Loucy (cell line): ENCODE measurements at regions not wholly inside any gene's neighbourhood (a gene's known extent, or its start where the extent isn't known, plus 50 kb on each side); places are given as distances from the start of the nearest gene placed in this dataset.

ENCODE experiments used
- H2AFZ ChIP-seq: fragments of 200-600 bp; sonication (generic); 2 replicates; pipeline ENCODE4 v1.6.0; 2016; ENCODE audit warnings: antibody characterized with exemption, mild to moderate bottlenecking, low read length, moderate library complexity
- H3F3A ChIP-seq: fragments of 200-600 bp; 2 replicates; pipeline ENCODE4 v1.6.0; 2016; ENCODE audit warnings: antibody characterized with exemption, low read depth, mild to moderate bottlenecking
- H3K27me3 ChIP-seq: fragments of 200-600 bp; sonication (generic); 2 replicates; pipeline ENCODE4 v1.6.1; 2014; ENCODE audit warnings: low read length, mild to moderate bottlenecking; ENCODE audit not compliant: insufficient read depth, poor library complexity, severe bottlenecking
- H3K36me3 ChIP-seq: fragments of 200-600 bp; sonication (generic); 2 replicates; pipeline ENCODE4 v1.6.1; 2016; ENCODE audit warnings: low read length; ENCODE audit not compliant: insufficient read depth
- H3K4me1 ChIP-seq: fragments of 200-600 bp; sonication (generic); 2 replicates; pipeline ENCODE4 v1.5.1; 2014; ENCODE audit warnings: low read length, mild to moderate bottlenecking; ENCODE audit not compliant: insufficient read depth, poor library complexity, severe bottlenecking
- H3K4me2 ChIP-seq: fragments of 200-600 bp; sonication (generic); 2 replicates; pipeline ENCODE4 v1.6.0; 2014; ENCODE audit warnings: antibody characterized with exemption, low read length, low read depth, mild to moderate bottlenecking; ENCODE audit not compliant: poor library complexity, severe bottlenecking
- H3K4me3 ChIP-seq: fragments of 200-600 bp; sonication (generic); 2 replicates; pipeline ENCODE4 v1.5.1; 2014; ENCODE audit warnings: low read length, mild to moderate bottlenecking, mixed read lengths; ENCODE audit not compliant: poor library complexity, severe bottlenecking
- H3K79me2 ChIP-seq: fragments of 200-600 bp; sonication (generic); 2 replicates; pipeline ENCODE4 v1.6.1; 2014; ENCODE audit warnings: low read length; ENCODE audit not compliant: insufficient read depth
- H3K9ac ChIP-seq: fragments of 200-600 bp; sonication (generic); 2 replicates; pipeline ENCODE4 v1.6.0; 2014; ENCODE audit warnings: mild to moderate bottlenecking, low read depth, low read length, moderate library complexity; ENCODE audit not compliant: poor library complexity, severe bottlenecking
- H3K9me2 ChIP-seq: fragments of 200-600 bp; sonication (generic); replicated peaks from 2 replicates; pipeline ENCODE4 v1.6.1; 2016; ENCODE audit warnings: low read depth, low read length, mixed read lengths
- H3K9me3 ChIP-seq: fragments of 200-600 bp; sonication (generic); 2 replicates; pipeline ENCODE4 v1.6.1; 2014; ENCODE audit warnings: mild to moderate bottlenecking, antibody characterized with exemption, low read length, low read depth; ENCODE audit not compliant: insufficient read depth
- H4K20me1 ChIP-seq: fragments of 200-600 bp; sonication (generic); 2 replicates; pipeline ENCODE4 v1.6.0; 2014; ENCODE audit warnings: antibody characterized with exemption, low read length, mild to moderate bottlenecking; ENCODE audit not compliant: insufficient read depth, poor library complexity, severe bottlenecking
- EZH2phosphoT487 ChIP-seq: fragments of 200-600 bp; IDR thresholded peaks from 2 replicates; pipeline ENCODE4 v1.6.1; 2018; ENCODE audit warnings: antibody characterized with exemption, mild to moderate bottlenecking, moderate library complexity, borderline replicate concordance
- TF ChIP-seq, protein P1 (sequence below): fragments of 200-600 bp; sonication (generic); conservative IDR thresholded peaks from 2 replicates; pipeline ENCODE4 v1.5.1; 2014; ENCODE audit warnings: mild to moderate bottlenecking, antibody characterized with exemption, low read length

DNA sequence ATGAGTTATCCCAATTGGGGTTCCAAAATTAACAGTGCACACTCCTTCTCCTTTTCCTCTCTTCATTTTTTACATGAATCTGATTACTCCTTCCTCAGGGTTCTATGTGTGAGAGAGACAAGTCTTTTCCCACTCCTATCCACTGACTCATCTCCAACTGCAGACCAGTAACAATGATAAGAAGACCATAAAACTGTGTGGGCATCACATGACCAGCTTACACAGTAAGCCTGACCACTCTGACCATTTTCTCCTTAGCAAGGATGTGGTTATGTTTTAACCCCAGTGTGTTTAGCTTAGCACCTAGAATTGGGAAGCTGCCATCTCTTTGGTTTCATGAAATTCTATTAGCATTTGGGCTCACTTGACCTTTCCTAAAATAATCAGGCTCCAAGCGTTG, 145.0 kb upstream of the CALCR start:
- no peaks in the 10 kb centered on the region for H3K9me3 ChIP-seq
- no peaks in the 10 kb centered on the region for H3K4me1 ChIP-seq
- TF ChIP-seq, protein P1, sequence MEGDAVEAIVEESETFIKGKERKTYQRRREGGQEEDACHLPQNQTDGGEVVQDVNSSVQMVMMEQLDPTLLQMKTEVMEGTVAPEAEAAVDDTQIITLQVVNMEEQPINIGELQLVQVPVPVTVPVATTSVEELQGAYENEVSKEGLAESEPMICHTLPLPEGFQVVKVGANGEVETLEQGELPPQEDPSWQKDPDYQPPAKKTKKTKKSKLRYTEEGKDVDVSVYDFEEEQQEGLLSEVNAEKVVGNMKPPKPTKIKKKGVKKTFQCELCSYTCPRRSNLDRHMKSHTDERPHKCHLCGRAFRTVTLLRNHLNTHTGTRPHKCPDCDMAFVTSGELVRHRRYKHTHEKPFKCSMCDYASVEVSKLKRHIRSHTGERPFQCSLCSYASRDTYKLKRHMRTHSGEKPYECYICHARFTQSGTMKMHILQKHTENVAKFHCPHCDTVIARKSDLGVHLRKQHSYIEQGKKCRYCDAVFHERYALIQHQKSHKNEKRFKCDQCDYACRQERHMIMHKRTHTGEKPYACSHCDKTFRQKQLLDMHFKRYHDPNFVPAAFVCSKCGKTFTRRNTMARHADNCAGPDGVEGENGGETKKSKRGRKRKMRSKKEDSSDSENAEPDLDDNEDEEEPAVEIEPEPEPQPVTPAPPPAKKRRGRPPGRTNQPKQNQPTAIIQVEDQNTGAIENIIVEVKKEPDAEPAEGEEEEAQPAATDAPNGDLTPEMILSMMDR = no peak
- TF ChIP-seq EZH2phosphoT487 = no peak
- no peak overlapping the region for H3K9ac ChIP-seq
- H3K79me2 ChIP-seq = no peaks in the 10 kb centered on the region
- H3K4me2 ChIP-seq = no peak overlapping the region
- H3F3A ChIP-seq = no peaks in the 10 kb centered on the region
- no peak overlapping the region for H3K4me3 ChIP-seq
- no peaks in the 10 kb centered on the region for H3K36me3 ChIP-seq
- H2AFZ ChIP-seq = no peak overlapping the region
- H4K20me1 ChIP-seq = no peaks in the 10 kb centered on the region
- peaks cover 5% of the 10 kb centered on the region for H3K27me3 ChIP-seq
- H3K9me2 ChIP-seq = no peaks in the 10 kb centered on the region

DNA sequence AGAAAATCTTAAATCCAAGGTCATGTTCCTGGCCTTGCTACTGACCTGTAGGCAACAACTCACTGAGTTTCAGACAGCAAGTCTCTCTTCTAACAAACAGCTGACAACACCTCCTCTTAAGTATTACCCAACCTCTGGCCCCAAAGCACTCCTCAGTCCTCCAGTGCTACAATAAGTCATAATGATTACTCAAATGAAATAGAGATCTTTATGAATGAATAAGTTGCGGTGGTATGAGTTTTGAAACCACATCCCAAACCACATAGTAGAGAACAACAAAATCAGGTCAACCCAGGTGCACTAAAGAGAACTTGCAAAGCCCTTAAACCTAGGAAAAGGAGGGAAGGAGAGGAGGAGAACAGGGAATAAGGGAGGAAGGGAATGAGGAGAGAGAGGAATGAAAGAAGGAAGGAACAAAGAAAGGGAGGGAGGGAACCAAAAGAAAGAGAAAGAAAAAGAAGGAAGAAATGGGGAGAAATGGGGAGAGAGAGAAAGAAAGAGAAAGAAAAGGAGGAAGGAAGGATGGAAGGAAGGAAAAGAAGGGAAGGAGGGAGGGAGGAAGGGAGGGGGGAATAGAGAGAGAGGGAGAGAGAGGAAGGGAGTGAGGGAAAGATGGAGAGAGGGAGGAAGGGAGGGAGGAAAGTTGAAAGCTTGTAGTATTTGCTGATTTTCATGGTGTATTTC, 142.8 kb upstream of the CALCR start:
- Histone ChIP-seq H3K9me3 (no peaks in the 10 kb centered on the region), H3K4me1 (no peaks in the 10 kb centered on the region), H3K4me2 (no peak overlapping the region), H3K79me2 (no peaks in the 10 kb centered on the region), H3F3A (no peaks in the 10 kb centered on the region), H3K4me3 (no peak overlapping the region), H3K9me2 (no peaks in the 10 kb centered on the region), H2AFZ (no peak overlapping the region), H3K27me3 (no peaks in the 10 kb centered on the region), H4K20me1 (no peaks in the 10 kb centered on the region), H3K36me3 (no peaks in the 10 kb centered on the region), H3K9ac (no peak overlapping the region)
- TF ChIP-seq EZH2phosphoT487 = no peak
- TF ChIP-seq, protein P1 = no peak

DNA sequence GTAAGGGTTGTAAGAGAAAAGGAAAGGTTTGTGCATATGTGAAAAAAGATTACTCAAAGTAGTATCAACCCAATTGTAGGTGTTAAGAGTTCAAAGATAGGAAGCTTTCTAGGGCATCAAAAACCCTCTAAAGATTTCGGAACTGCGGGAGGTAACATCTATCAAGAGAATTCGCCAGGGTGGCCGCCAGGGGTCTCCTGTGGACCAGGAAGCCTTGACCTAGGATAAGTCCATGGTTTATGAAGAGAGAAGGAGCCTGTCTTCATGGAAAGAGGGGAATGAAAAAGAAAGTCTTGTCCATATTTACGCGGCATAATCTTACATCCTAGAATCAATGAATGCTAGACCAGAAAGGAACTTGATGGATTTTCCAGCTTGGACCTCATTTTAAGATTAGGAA, 140.7 kb upstream of the CALCR start:
- Histone ChIP-seq H3K4me1 (no peaks in the 10 kb centered on the region), H4K20me1 (no peaks in the 10 kb centered on the region), H3K9ac (no peak overlapping the region), H3K36me3 (no peaks in the 10 kb centered on the region), H3K4me3 (no peak overlapping the region), H3F3A (no peaks in the 10 kb centered on the region), H3K9me3 (no peaks in the 10 kb centered on the region), H3K79me2 (no peaks in the 10 kb centered on the region), H2AFZ (no peak overlapping the region), H3K27me3 (no peaks in the 10 kb centered on the region), H3K9me2 (no peaks in the 10 kb centered on the region), H3K4me2 (no peak overlapping the region)
- no peak for TF ChIP-seq EZH2phosphoT487
- TF ChIP-seq, protein P1 = peak; percentile 85
